ENCODE measurements at regions not wholly inside any gene's neighbourhood (a gene's known extent, or its start where the extent isn't known, plus 50 kb on each side); places are given as distances from the start of the nearest gene placed in this dataset.

GRCh38 chr1:87766737-87767136, 438.1 kb downstream of the LMO4 start:
- H3K27ac ChIP-seq = no peak overlapping the region
- no peak for TF ChIP-seq CTCF (conservative IDR thresholded peaks at IDR 0.05)

- no peak for TF ChIP-seq CTCF (conservative IDR thresholded peaks at IDR 0.05)
- H3K27ac ChIP-seq = no peak overlapping the region
Measured at GRCh38 chr1:87778896-87779295, 450.2 kb downstream of the LMO4 start.

- no peak for TF ChIP-seq CTCF (conservative IDR thresholded peaks at IDR 0.05)
- no peak overlapping the region for H3K27ac ChIP-seq
Measured at GRCh38 chr1:87781554-87781953, 452.9 kb downstream of the LMO4 start.

GRCh38 chr1:87783315-87783714, 454.6 kb downstream of the LMO4 start:
- TF ChIP-seq CTCF (conservative IDR thresholded peaks at IDR 0.05) = no peak
- H3K27ac ChIP-seq = no peak overlapping the region

- no peak for TF ChIP-seq CTCF (conservative IDR thresholded peaks at IDR 0.05)
Measured at GRCh38 chr1:87785386-87785785, 456.7 kb downstream of the LMO4 start.

GRCh38 chr1:87786229-87786628, 457.5 kb downstream of the LMO4 start:
- H3K27ac ChIP-seq = no peak overlapping the region
- TF ChIP-seq CTCF (conservative IDR thresholded peaks at IDR 0.05) = no peak

More at GRCh38 chr1:87785386-87785785, 456.7 kb downstream of the LMO4 start:
- H3K27ac ChIP-seq = no peak overlapping the region

GRCh38 chr1:87786861-87787545, 458.3 kb downstream of the LMO4 start:
- no peak for TF ChIP-seq CTCF (conservative IDR thresholded peaks at IDR 0.05)
- no peak overlapping the region for H3K27ac ChIP-seq
